ENCODE measurements at regions not wholly inside any gene's neighbourhood (a gene's known extent, or its start where the extent isn't known, plus 50 kb on each side); places are given as distances from the start of the nearest gene placed in this dataset.

GRCh38 chr21:28332796-28333195, 659.9 kb downstream of the LTN1 start:
- no peak overlapping the region for H3K4me3 ChIP-seq (ENCODE audit: low read depth, low read length, poor library complexity, severe bottlenecking)
- no TSS peak for BruUV-seq (replicated peaks)
- no peaks in the 10 kb centered on the region for H3K4me1 ChIP-seq (ENCODE audit: insufficient read depth, low read length, poor library complexity, severe bottlenecking)
- TF ChIP-seq CTCF (conservative IDR thresholded peaks at IDR 0.05; ENCODE audit: low read depth, low read length) (no peak), EZH2 (IDR thresholded peaks at IDR 0.05; ENCODE audit: borderline replicate concordance, low read depth, low read length, poor library complexity, severe bottlenecking) (no peak)
- ChIA-PET CTCF (no interaction called here), POLR2A (ENCODE audit: low non-redundant PET) (no interaction called here)
- no peaks in the 10 kb centered on the region for H3K36me3 ChIP-seq (ENCODE audit: insufficient read depth, low read length, poor library complexity, severe bottlenecking)
- DNase-seq (ENCODE audit: low spot score), result no peak
- intact Hi-C loops (cut with micrococcal nuclease; ENCODE audit: unreplicated experiment), result loop anchor here (10.0 kb wide), 1 partner anchor 1568 kb away; no protein-coding TSS in a partner anchor
- no peak overlapping the region for H3K27ac ChIP-seq (ENCODE audit: low read depth, low read length, poor library complexity, severe bottlenecking)
- no peaks in the 10 kb centered on the region for H3K9me3 ChIP-seq (ENCODE audit: low read depth, low read length, poor library complexity, severe bottlenecking)
- no peaks in the 10 kb centered on the region for H3K27me3 ChIP-seq (replicated peaks; ENCODE audit: insufficient read depth, low read depth, low read length, poor library complexity)

- Histone ChIP-seq H3K4me1 (ENCODE audit: insufficient read depth, low read length, poor library complexity, severe bottlenecking) (no peaks in the 10 kb centered on the region), H3K9me3 (ENCODE audit: low read depth, low read length, poor library complexity, severe bottlenecking) (no peaks in the 10 kb centered on the region), H3K27me3 (replicated peaks; ENCODE audit: insufficient read depth, low read depth, low read length, poor library complexity) (no peaks in the 10 kb centered on the region), H3K4me3 (ENCODE audit: low read depth, low read length, poor library complexity, severe bottlenecking) (no peak overlapping the region), H3K36me3 (ENCODE audit: insufficient read depth, low read length, poor library complexity, severe bottlenecking) (no peaks in the 10 kb centered on the region), H3K27ac (ENCODE audit: low read depth, low read length, poor library complexity, severe bottlenecking) (no peak overlapping the region)
- ChIA-PET CTCF (no interaction called here), POLR2A (ENCODE audit: low non-redundant PET) (no interaction called here)
- BruUV-seq (replicated peaks), result no TSS peak
- intact Hi-C loops (cut with micrococcal nuclease; ENCODE audit: unreplicated experiment), result loop anchor here (5.0 kb wide), 1 partner anchor 1458 kb away; no protein-coding TSS in a partner anchor
- no peak for TF ChIP-seq CTCF (conservative IDR thresholded peaks at IDR 0.05; ENCODE audit: low read depth, low read length)
- TF ChIP-seq EZH2 (IDR thresholded peaks at IDR 0.05; ENCODE audit: borderline replicate concordance, low read depth, low read length, poor library complexity, severe bottlenecking), result no peak
- DNase-seq (ENCODE audit: low spot score), result no peak
Observed at GRCh38 chr21:28325618-28326017, 667.1 kb downstream of the LTN1 start.

- Histone ChIP-seq H3K27ac (ENCODE audit: low read depth, low read length, poor library complexity, severe bottlenecking) (no peak overlapping the region), H3K27me3 (replicated peaks; ENCODE audit: insufficient read depth, low read depth, low read length, poor library complexity) (no peaks in the 10 kb centered on the region), H3K4me1 (ENCODE audit: insufficient read depth, low read length, poor library complexity, severe bottlenecking) (no peaks in the 10 kb centered on the region), H3K36me3 (ENCODE audit: insufficient read depth, low read length, poor library complexity, severe bottlenecking) (no peaks in the 10 kb centered on the region), H3K9me3 (ENCODE audit: low read depth, low read length, poor library complexity, severe bottlenecking) (no peaks in the 10 kb centered on the region), H3K4me3 (ENCODE audit: low read depth, low read length, poor library complexity, severe bottlenecking) (no peak overlapping the region)
- ChIA-PET POLR2A (ENCODE audit: low non-redundant PET) (no interaction called here), CTCF (no interaction called here)
- no peak for TF ChIP-seq CTCF (conservative IDR thresholded peaks at IDR 0.05; ENCODE audit: low read depth, low read length)
- TF ChIP-seq EZH2 (IDR thresholded peaks at IDR 0.05; ENCODE audit: borderline replicate concordance, low read depth, low read length, poor library complexity, severe bottlenecking), result no peak
- BruUV-seq (replicated peaks), result no TSS peak
- intact Hi-C loops (cut with micrococcal nuclease; ENCODE audit: unreplicated experiment), result loop anchor here (5.0 kb wide), 1 partner anchor 1457 kb away; no protein-coding TSS in a partner anchor
- DNase-seq (ENCODE audit: low spot score), result no peak
Observed at GRCh38 chr21:28324690-28325089, 668.0 kb downstream of the LTN1 start.

All from A673 (cell line).